ENCODE measurements at regions not wholly inside any gene's neighbourhood (a gene's known extent, or its start where the extent isn't known, plus 50 kb on each side); places are given as distances from the start of the nearest gene placed in this dataset.

DNA sequence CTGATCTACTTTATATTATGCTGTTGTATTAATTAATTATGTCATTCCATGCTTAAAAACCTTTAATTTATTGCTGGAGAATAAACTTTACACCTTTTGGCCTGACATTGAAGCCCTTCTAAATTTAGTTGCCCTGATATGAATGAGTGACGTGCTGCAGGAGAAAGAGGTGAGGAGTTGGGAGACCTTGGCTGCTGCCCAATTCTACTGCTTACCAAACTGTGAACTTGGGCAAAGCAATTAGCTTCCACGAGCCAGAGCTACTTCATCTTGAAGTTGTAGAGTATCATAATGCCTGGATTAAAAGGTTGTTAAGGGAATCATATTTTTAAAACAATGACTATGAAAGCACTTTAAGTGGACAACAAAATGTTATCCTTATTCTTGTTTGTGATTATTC, 126.8 kb upstream of the DEPDC1 start:
- no peak for TF ChIP-seq GATA3 (IDR thresholded peaks at IDR 0.05; ENCODE audit: low read depth, low read length)
- TF ChIP-seq GATA2 (IDR thresholded peaks at IDR 0.05; ENCODE audit: low read depth, low read length), result no peak

- TF ChIP-seq GATA2 (IDR thresholded peaks at IDR 0.05; ENCODE audit: low read depth, low read length), result no peak
- TF ChIP-seq GATA3 (IDR thresholded peaks at IDR 0.05; ENCODE audit: low read depth, low read length), result no peak
These were observed 127.4 kb upstream of the DEPDC1 start for GRCh38 chr1:68624233-68624632.

DNA sequence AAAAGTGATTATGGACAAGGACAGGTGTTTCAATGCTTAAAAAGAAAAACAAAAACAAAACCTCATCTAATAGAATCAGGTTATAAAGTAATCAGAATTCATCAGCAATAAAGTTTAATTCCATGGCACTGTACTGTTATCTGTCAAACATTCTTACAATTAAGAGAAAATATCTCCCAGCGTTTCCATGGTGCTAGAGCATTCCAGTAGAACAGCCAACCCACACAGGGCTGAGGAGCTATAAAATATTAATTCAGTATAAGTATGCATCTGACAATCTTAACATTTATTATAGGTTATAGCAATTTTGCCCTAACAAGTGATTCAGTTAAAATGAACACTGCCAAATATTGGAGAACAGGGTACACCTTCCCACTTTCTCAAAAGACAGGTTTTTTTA, 128.7 kb upstream of the DEPDC1 start:
- TF ChIP-seq GATA2 (IDR thresholded peaks at IDR 0.05; ENCODE audit: low read depth, low read length), result no peak
- no peak for TF ChIP-seq GATA3 (IDR thresholded peaks at IDR 0.05; ENCODE audit: low read depth, low read length)

DNA sequence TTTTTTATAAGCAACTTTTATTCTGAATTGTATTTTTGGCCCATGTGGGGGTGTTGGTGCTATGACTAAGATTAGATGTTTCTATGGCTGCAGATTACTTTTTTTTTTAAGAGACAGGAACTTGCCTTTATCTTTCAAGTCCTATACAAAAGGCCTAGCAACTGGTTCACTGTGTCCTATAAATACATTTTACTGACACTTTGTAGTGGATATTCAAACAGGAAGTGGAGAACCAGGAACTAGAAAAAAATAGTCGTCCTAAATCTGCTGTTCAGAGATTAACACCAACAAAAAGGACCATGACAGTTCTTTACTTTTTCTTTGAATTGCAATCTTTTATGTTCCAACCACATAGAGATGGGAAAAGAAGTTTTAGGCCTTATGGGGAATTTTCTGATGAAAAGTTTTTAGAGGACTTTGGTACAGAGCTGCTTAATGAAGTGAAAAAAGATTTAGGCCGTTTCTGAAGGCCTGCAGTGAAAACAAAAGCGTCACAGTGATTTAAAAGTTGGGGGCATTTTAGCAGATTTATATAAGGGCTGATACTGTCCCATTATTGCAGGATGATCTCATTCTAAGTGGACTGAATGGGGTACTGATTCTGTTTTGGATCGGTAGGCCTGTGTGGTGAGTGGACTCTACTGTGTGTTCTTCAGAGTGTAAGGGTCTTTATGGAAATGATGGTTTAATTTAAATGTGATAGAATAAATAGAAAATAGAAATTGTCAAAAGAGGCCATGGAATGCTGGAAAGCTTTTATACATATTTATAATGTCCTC, 136.4 kb upstream of the DEPDC1 start:
- TF ChIP-seq GATA3 (IDR thresholded peaks at IDR 0.05; ENCODE audit: low read depth, low read length) (no peak), GATA2 (IDR thresholded peaks at IDR 0.05; ENCODE audit: low read depth, low read length) (no peak)

DNA sequence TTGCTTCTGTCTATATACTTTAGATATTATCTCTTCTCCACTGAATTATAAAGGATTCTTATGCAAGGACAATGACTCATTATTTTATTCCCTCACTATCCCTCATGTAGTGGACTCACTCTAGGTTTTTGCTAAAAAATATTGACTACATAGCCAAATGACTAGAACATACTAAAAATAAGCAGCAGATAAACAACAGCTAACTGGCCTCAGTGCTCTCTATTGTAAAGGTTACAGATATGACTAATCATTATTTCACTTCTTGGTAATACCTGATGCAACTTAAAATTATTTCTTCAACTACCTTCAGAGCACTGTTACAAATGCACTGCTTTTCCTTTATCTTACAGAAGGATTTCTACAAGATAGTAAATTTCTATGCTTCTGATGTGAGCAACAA, 147.6 kb upstream of the DEPDC1 start:
- no peak for TF ChIP-seq GATA3 (IDR thresholded peaks at IDR 0.05; ENCODE audit: low read depth, low read length)
- TF ChIP-seq GATA2 (IDR thresholded peaks at IDR 0.05; ENCODE audit: low read depth, low read length), result no peak

DNA sequence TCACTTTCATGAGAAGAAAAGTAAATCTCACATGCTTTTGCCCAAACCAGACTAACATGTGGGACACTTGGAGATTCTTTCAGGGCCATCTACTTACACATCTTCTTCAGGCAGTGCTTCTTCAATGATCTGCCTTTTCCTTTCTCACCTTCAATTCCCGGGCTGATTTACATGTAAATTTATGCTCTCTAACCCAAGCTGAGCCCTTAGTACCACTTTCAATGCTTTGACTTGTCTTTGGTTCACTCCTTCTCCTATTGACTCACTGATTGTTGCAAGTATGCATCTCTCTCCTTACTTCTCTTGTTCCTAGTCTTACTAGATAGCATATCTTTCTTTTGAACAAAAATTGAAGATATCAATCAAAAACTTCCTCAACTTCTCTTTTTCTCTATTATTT, 154.2 kb upstream of the DEPDC1 start:
- no peak for TF ChIP-seq GATA3 (IDR thresholded peaks at IDR 0.05; ENCODE audit: low read depth, low read length)
- no peak for TF ChIP-seq GATA2 (IDR thresholded peaks at IDR 0.05; ENCODE audit: low read depth, low read length)

DNA sequence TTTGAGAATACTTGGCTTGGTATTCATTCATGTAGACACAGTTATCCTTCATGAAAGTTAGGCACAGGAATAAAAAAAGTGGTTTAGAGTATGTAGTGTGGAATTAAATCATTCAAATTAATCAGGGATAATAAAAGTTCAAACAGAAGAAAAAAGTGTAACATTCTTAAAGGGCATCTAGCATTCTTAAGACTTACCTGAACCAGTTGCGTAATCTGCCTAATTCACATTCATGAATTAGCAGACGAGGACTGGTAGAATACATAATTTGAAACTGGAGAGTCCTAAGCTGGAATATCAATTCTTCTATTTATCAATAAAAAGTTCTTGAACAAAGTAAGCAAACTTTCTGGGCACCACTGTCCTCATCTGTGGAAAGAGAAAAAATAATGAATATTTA, 157.0 kb upstream of the DEPDC1 start:
- TF ChIP-seq GATA2 (IDR thresholded peaks at IDR 0.05; ENCODE audit: low read depth, low read length) (no peak), GATA3 (IDR thresholded peaks at IDR 0.05; ENCODE audit: low read depth, low read length) (no peak)

GRCh38 chr1:68673771-68674170, 176.9 kb upstream of the DEPDC1 start:
- TF ChIP-seq GATA3 (IDR thresholded peaks at IDR 0.05; ENCODE audit: low read depth, low read length) (no peak), GATA2 (IDR thresholded peaks at IDR 0.05; ENCODE audit: low read depth, low read length) (no peak)

GRCh38 chr1:68675336-68675735, 178.5 kb upstream of the DEPDC1 start:
- TF ChIP-seq GATA2 (IDR thresholded peaks at IDR 0.05; ENCODE audit: low read depth, low read length) (no peak), GATA3 (IDR thresholded peaks at IDR 0.05; ENCODE audit: low read depth, low read length) (no peak)

DNA sequence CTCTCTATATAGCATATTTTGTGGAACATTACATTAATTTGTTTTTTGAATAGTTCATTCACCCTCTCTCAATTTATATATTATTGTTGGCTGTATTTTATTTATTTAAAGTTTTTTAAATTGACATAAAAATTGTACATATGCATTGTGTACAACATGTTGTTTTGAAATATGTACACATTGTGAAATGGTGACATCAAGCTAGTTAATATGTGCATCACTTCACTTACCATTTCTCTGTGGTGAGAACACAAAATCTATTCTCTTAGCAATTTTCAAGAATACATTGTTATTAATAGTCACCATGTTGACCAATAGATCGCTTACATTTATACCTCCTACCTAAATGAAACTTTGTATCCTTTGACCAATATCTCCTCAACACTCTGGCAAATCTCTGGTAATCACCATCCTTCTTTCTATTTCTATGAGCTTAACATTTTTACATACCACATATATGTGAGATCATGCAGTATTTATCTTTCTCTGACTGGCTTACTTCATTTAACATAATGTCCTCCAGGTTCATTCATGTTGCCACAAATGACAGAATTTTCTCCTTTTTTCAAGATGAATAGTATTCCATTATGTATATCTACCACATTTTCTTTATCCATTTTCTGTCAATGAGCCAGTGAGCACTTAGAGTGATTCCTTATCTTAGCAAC, 180.9 kb upstream of the DEPDC1 start:
- TF ChIP-seq GATA3 (IDR thresholded peaks at IDR 0.05; ENCODE audit: low read depth, low read length) (no peak), GATA2 (IDR thresholded peaks at IDR 0.05; ENCODE audit: low read depth, low read length) (no peak)

GRCh38 chr1:68696221-68696620, 199.3 kb upstream of the DEPDC1 start:
- TF ChIP-seq GATA2 (IDR thresholded peaks at IDR 0.05; ENCODE audit: low read depth, low read length), result no peak
- no peak for TF ChIP-seq GATA3 (IDR thresholded peaks at IDR 0.05; ENCODE audit: low read depth, low read length)

- TF ChIP-seq GATA3 (IDR thresholded peaks at IDR 0.05; ENCODE audit: low read depth, low read length) (no peak), GATA2 (IDR thresholded peaks at IDR 0.05; ENCODE audit: low read depth, low read length) (no peak)
These were observed 207.1 kb upstream of the DEPDC1 start for GRCh38 chr1:68703921-68704354.

GRCh38 chr1:68704800-68705443, 208.0 kb upstream of the DEPDC1 start:
- TF ChIP-seq GATA2 (IDR thresholded peaks at IDR 0.05; ENCODE audit: low read depth, low read length) (no peak), GATA3 (IDR thresholded peaks at IDR 0.05; ENCODE audit: low read depth, low read length) (no peak)

DNA sequence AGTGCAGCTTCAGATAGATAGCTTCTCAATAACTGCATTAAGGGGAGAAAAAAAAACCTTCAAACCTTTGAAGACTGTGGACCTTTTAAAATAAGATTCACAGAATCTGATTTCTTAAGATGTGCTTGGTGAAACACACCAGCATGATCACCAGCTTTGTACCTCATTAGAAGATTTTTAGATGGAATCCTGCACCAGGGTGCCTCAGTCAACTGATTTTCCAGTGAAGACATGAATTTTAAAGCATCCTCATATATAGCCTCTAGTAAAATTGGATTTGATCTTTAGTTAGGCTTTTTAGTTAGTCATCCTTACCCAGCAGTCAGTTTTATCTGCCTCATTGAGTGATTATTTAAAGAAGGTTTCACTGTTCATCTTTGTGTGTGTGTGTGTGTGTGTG, 208.6 kb upstream of the DEPDC1 start:
- TF ChIP-seq GATA2 (IDR thresholded peaks at IDR 0.05; ENCODE audit: low read depth, low read length), result no peak
- TF ChIP-seq GATA3 (IDR thresholded peaks at IDR 0.05; ENCODE audit: low read depth, low read length), result no peak
